Esophagus squamous epithelium (tissue), 4 donors: ENCODE measurements at regions not wholly inside any gene's neighbourhood (a gene's known extent, or its start where the extent isn't known, plus 50 kb on each side); places are given as distances from the start of the nearest gene placed in this dataset.

Experiments used
- POLR2A ChIP-seq, 4 donors: fragments of 450-650 bp; IDR thresholded peaks; one replicate each; pipeline ENCODE4 v1.6.1; 2017; ENCODE audit warnings: antibody characterized with exemption in 4 of 4, mild to moderate bottlenecking in 4 of 4, moderate library complexity in 3 of 4
- TF ChIP-seq, protein P1 (sequence below), 6 experiments: fragments of 450-650 bp in 4 of 6; fragments of 200-600 bp in 2 of 6; sonication (generic) in 2 of 6; IDR thresholded peaks; one replicate each; pipeline ENCODE4 v1.5.1; 2016 to 2019; ENCODE audit warnings: antibody characterized with exemption in 6 of 6, mild to moderate bottlenecking in 4 of 6, moderate library complexity in 4 of 6

DNA sequence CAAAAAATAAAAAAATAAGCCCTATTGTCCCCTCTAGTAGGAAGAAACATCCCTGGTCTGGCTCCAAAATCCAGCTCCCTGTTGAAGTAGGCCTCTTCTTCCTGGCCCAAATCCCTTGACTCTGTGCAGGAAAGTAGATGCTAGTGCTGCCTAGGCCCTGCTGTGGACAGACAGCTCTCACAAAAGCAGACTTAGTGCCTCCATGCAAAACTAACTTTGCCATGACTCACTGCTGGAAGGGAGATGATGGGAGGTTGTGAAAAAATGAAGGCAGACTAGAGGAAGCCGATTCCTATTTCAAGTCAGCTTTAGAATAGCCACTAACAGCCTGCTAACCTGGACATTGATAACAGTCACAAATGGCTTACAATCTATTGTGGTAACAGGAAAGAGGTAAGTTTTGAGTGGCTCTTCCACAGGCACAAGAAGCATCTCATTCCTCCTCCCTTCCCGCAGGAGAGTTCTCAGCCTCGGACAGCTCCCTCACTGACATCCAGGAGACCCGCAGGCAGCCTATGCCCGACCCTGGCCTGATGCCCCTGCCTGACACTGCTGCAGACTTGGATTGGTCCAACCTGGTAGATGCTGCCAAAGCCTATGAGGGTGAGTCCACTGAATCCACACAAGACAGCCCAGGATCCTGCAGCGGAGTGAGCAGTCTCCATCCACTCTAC is 198.9 kb upstream of the RGS6 start:
- TF ChIP-seq, protein P1, sequence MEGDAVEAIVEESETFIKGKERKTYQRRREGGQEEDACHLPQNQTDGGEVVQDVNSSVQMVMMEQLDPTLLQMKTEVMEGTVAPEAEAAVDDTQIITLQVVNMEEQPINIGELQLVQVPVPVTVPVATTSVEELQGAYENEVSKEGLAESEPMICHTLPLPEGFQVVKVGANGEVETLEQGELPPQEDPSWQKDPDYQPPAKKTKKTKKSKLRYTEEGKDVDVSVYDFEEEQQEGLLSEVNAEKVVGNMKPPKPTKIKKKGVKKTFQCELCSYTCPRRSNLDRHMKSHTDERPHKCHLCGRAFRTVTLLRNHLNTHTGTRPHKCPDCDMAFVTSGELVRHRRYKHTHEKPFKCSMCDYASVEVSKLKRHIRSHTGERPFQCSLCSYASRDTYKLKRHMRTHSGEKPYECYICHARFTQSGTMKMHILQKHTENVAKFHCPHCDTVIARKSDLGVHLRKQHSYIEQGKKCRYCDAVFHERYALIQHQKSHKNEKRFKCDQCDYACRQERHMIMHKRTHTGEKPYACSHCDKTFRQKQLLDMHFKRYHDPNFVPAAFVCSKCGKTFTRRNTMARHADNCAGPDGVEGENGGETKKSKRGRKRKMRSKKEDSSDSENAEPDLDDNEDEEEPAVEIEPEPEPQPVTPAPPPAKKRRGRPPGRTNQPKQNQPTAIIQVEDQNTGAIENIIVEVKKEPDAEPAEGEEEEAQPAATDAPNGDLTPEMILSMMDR (IDR thresholded peaks at IDR 0.05) = no peak
- TF ChIP-seq POLR2A (IDR thresholded peaks at IDR 0.05) = no peak
